HK-2 (cell line): ENCODE measurements at regions not wholly inside any gene's neighbourhood (a gene's known extent, or its start where the extent isn't known, plus 50 kb on each side); places are given as distances from the start of the nearest gene placed in this dataset.
A peak's percentile ranks its signal among the peaks of the same experiment; 100 is the strongest.
"Not testable (repeated sequence)": the region's sequence is repeated elsewhere in the genome, so short reads cannot be mapped to it uniquely, and the experiment has no call there.

Experiments used
- DNase-seq: peaks from one replicate; pipeline ENCODE4 v3.0.0-alpha.2; 2018; ENCODE audit not compliant: unreplicated experiment

- DNase-seq, result no peak
Observed at GRCh38 chr1:78297836-78298235, 192.9 kb upstream of the PTGFR start.

- DNase-seq, result no peak
Observed at GRCh38 chr1:78298349-78298748, 192.4 kb upstream of the PTGFR start.

GRCh38 chr1:78301141-78301540 is 189.6 kb upstream of the PTGFR start:
- DNase-seq, result no peak

GRCh38 chr1:78303620-78304019 is 187.2 kb upstream of the PTGFR start:
- DNase-seq, result peak; percentile 60

- DNase-seq, result no peak
Observed at GRCh38 chr1:78304341-78304740, 186.4 kb upstream of the PTGFR start.

- DNase-seq, result no peak
Observed at GRCh38 chr1:78304761-78305160, 186.0 kb upstream of the PTGFR start.

GRCh38 chr1:78310261-78310660 is 180.5 kb upstream of the PTGFR start:
- not testable (repeated sequence) for DNase-seq

- DNase-seq, result no peak
Observed at GRCh38 chr1:78318011-78318410, 172.8 kb upstream of the PTGFR start.

GRCh38 chr1:78319603-78320002 is 171.2 kb upstream of the PTGFR start:
- DNase-seq, result no peak

GRCh38 chr1:78322928-78323680 is 167.7 kb upstream of the PTGFR start:
- no peak for DNase-seq

GRCh38 chr1:78325293-78325692 is 165.5 kb upstream of the PTGFR start:
- DNase-seq, result no peak

GRCh38 chr1:78329475-78329874 is 161.3 kb upstream of the PTGFR start:
- no peak for DNase-seq

GRCh38 chr1:78331799-78332198 is 159.0 kb upstream of the PTGFR start:
- DNase-seq, result no peak

GRCh38 chr1:78333502-78333901 is 157.3 kb upstream of the PTGFR start:
- DNase-seq, result no peak

GRCh38 chr1:78334114-78334513 is 156.7 kb upstream of the PTGFR start:
- no peak for DNase-seq

- no peak for DNase-seq
Observed at GRCh38 chr1:78334952-78335351, 155.8 kb upstream of the PTGFR start.

- not testable (repeated sequence) for DNase-seq
Observed at GRCh38 chr1:78336751-78337150, 154.0 kb upstream of the PTGFR start.

- peak; percentile 24 for DNase-seq
Observed at GRCh38 chr1:78339490-78339889, 151.3 kb upstream of the PTGFR start.

GRCh38 chr1:78340006-78340405 is 150.8 kb upstream of the PTGFR start:
- DNase-seq, result no peak

GRCh38 chr1:78348496-78349284 is 142.1 kb upstream of the PTGFR start:
- no peak for DNase-seq

GRCh38 chr1:78351551-78352216 is 139.1 kb upstream of the PTGFR start:
- DNase-seq, result no peak

- DNase-seq, result no peak
Observed at GRCh38 chr1:78355656-78356055, 135.1 kb upstream of the PTGFR start.

GRCh38 chr1:78358165-78358564 is 132.6 kb upstream of the PTGFR start:
- no peak for DNase-seq
